H1 (cell line): ENCODE measurements at regions not wholly inside any gene's neighbourhood (a gene's known extent, or its start where the extent isn't known, plus 50 kb on each side); places are given as distances from the start of the nearest gene placed in this dataset.

Experiments
- CTCF ChIA-PET: fragments of 300-600 bp; sonication (Branson Sonifier 250); formaldehyde crosslinking; loops from one replicate; lab custom pipeline; 2021; ENCODE audit not compliant: partially characterized antibody; lab: Charles Lee
- POLR2A ChIA-PET: fragments of 300-600 bp; sonication (Branson Sonifier 250); formaldehyde crosslinking; loops from one replicate; lab custom pipeline; 2021; ENCODE audit warnings: inconsistent platforms; ENCODE audit not compliant: partially characterized antibody; lab: Charles Lee
- DNase-seq, 2 experiments: peaks; one replicate each; pipeline versions ENCODE4 v3.0.0 to v3.0.0-alpha.2; 2010 to 2022; ENCODE audit warnings: low spot score in 2 of 2, low read depth in 1 of 2, mixed read lengths in 1 of 2
- FAIRE-seq: peaks from 2 replicates; lab custom pipeline; 2011; peaks lifted over from hg19 to GRCh38; lab: Jason Lieb, UNC
- H2AFZ ChIP-seq: 2 replicates; pipeline ENCODE4 v1.8.1; 2012; ENCODE audit warnings: low read length, inconsistent platforms
- H2AK5ac ChIP-seq: 2 replicates; pipeline ENCODE4 v1.6.1; 2013; ENCODE audit warnings: low read depth, low read length
- H2BK120ac ChIP-seq: replicated peaks from 2 replicates; pipeline ENCODE3; 2013; ENCODE audit warnings: low read depth, low read length, inconsistent platforms
- H2BK12ac ChIP-seq: 2 replicates; pipeline ENCODE4 v1.6.1; 2013; ENCODE audit warnings: low read depth, low read length
- H2BK15ac ChIP-seq: 2 replicates; pipeline ENCODE4 v1.6.1; 2013; ENCODE audit warnings: low read length
- H2BK20ac ChIP-seq: 2 replicates; pipeline ENCODE4 v1.6.1; 2013; ENCODE audit warnings: low read length
- H2BK5ac ChIP-seq: 2 replicates; pipeline ENCODE4 v1.6.1; 2013; ENCODE audit warnings: low read depth, low read length
- H3K14ac ChIP-seq: 2 replicates; pipeline ENCODE4 v1.6.1; 2013; ENCODE audit warnings: inconsistent platforms; ENCODE audit not compliant: insufficient read length
- H3K18ac ChIP-seq: 2 replicates; pipeline ENCODE4 v1.6.1; 2013; ENCODE audit warnings: low read length; ENCODE audit errors: extremely low read depth
- H3K23ac ChIP-seq: 2 replicates; pipeline ENCODE4 v1.6.1; 2013; ENCODE audit warnings: inconsistent platforms; ENCODE audit not compliant: insufficient read length
- H3K23me2 ChIP-seq: 2 replicates; pipeline ENCODE4 v1.6.1; 2013; ENCODE audit warnings: low read depth, low read length
- H3K27ac ChIP-seq: 2 replicates; pipeline ENCODE4 v1.6.1; 2011; ENCODE audit warnings: low read depth, low read length, inconsistent platforms
- H3K27me3 ChIP-seq, 4 experiments: replicated peaks in 1 of 4; 1 replicate in 1 of 4; 2 replicates in 3 of 4; pipeline versions ENCODE4 v1.6.1 to v1.8.1; 2011 to 2013; ENCODE audit warnings: low read length in 3 of 4, mild to moderate bottlenecking in 3 of 4, inconsistent platforms in 2 of 4, mixed read lengths in 2 of 4, moderate library complexity in 1 of 4; ENCODE audit not compliant: control insufficient read depth in 3 of 4, insufficient read depth in 3 of 4; ENCODE audit errors: extremely low read depth in 1 of 4
- H3K36me3 ChIP-seq, 4 experiments: 2 replicates each; pipeline versions ENCODE4 v1.6.1 to v1.8.1; 2011 to 2013; ENCODE audit warnings: mild to moderate bottlenecking in 4 of 4, low read length in 3 of 4, moderate library complexity in 2 of 4, control low read depth in 1 of 4, inconsistent platforms in 1 of 4; ENCODE audit not compliant: insufficient read depth in 4 of 4, control insufficient read depth in 2 of 4
- H3K4ac ChIP-seq: replicated peaks from 2 replicates; pipeline ENCODE3; 2013; ENCODE audit warnings: low read length, low read depth, mixed read lengths, inconsistent platforms; ENCODE audit not compliant: insufficient read length
- H3K4me1 ChIP-seq, 4 experiments: replicated peaks in 1 of 4; 1 replicate in 1 of 4; 2 replicates in 3 of 4; pipeline versions ENCODE4 v1.6.1 to v1.8.1; 2011 to 2013; ENCODE audit warnings: low read length in 3 of 4, inconsistent platforms in 2 of 4, mixed read lengths in 1 of 4; ENCODE audit not compliant: insufficient read depth in 4 of 4, control insufficient read depth in 3 of 4
- H3K4me2 ChIP-seq, 2 experiments: 2 replicates each; pipeline versions ENCODE4 v1.6.1 to v1.8.1; 2011 to 2013; ENCODE audit warnings: low read depth in 2 of 2, low read length in 2 of 2, control low read depth in 1 of 2, inconsistent platforms in 1 of 2, mild to moderate bottlenecking in 1 of 2; ENCODE audit not compliant: insufficient read depth in 1 of 2
- H3K4me3 ChIP-seq, 4 experiments: fragments of 200-600, 300-600 bp in 1 of 4; sonication (generic), shearing (Covaris generic), sonication (Bioruptor Twin) in 1 of 4; 2 replicates each; pipeline versions ENCODE4 v1.5.1 to v1.8.1; 2011 to 2016; ENCODE audit warnings: low read length in 4 of 4, low read depth in 3 of 4, control low read depth in 2 of 4, inconsistent platforms in 2 of 4, mild to moderate bottlenecking in 2 of 4, mixed read lengths in 1 of 4, moderate library complexity in 1 of 4; ENCODE audit not compliant: insufficient read depth in 2 of 4; ENCODE audit errors: extremely low read depth in 1 of 4
- H3K56ac ChIP-seq: replicated peaks from 2 replicates; pipeline ENCODE3; 2013; ENCODE audit warnings: low read depth, mild to moderate bottlenecking, mixed read lengths, low read length, inconsistent platforms; ENCODE audit not compliant: insufficient read length
- H3K79me1 ChIP-seq: 2 replicates; pipeline ENCODE4 v1.6.1; 2013; ENCODE audit warnings: low read depth, low read length, control low read depth
- H3K79me2 ChIP-seq, 2 experiments: 2 replicates each; pipeline versions ENCODE4 v1.6.1 to v1.8.1; 2012 to 2013; ENCODE audit warnings: low read length in 2 of 2, mild to moderate bottlenecking in 2 of 2, inconsistent platforms in 1 of 2; ENCODE audit not compliant: insufficient read depth in 2 of 2, control insufficient read depth in 1 of 2
- H3K9ac ChIP-seq, 4 experiments: replicated peaks in 1 of 4; 1 replicate in 1 of 4; 2 replicates in 3 of 4; pipeline versions ENCODE4 v1.6.1 to v1.8.1; 2011 to 2013; ENCODE audit warnings: low read depth in 3 of 4, low read length in 3 of 4, control low read depth in 2 of 4, mild to moderate bottlenecking in 2 of 4, moderate library complexity in 2 of 4, inconsistent platforms in 1 of 4; ENCODE audit errors: extremely low read depth in 1 of 4
- H3K9me3 ChIP-seq, 2 experiments: 2 replicates each; pipeline versions ENCODE4 v1.6.1 to v1.8.1; 2012 to 2013; ENCODE audit warnings: mild to moderate bottlenecking in 2 of 2, moderate library complexity in 2 of 2, control low read depth in 1 of 2, inconsistent platforms in 1 of 2, low read depth in 1 of 2, low read length in 1 of 2, mixed read lengths in 1 of 2; ENCODE audit not compliant: insufficient read depth in 2 of 2
- H4K20me1 ChIP-seq, 2 experiments: replicated peaks in 1 of 2; 2 replicates each; pipeline versions ENCODE3 to v1.8.1; 2011 to 2013; ENCODE audit warnings: inconsistent platforms in 2 of 2, low read length in 2 of 2, mild to moderate bottlenecking in 1 of 2; ENCODE audit not compliant: insufficient read depth in 2 of 2, control insufficient read depth in 1 of 2
- H4K5ac ChIP-seq: 2 replicates; pipeline ENCODE4 v1.6.1; 2013; ENCODE audit warnings: low read length, low read depth, mixed read lengths, inconsistent platforms; ENCODE audit not compliant: insufficient read length
- H4K8ac ChIP-seq: 2 replicates; pipeline ENCODE4 v1.8.0; 2013; ENCODE audit warnings: mild to moderate bottlenecking, moderate library complexity, low read length, inconsistent platforms; ENCODE audit not compliant: insufficient read depth; ENCODE audit errors: extremely low read depth
- H4K91ac ChIP-seq: replicated peaks from 2 replicates; pipeline ENCODE3; 2013; ENCODE audit warnings: low read length, mixed read lengths, inconsistent platforms; ENCODE audit not compliant: insufficient read length
- BCL11A ChIP-seq, 2 experiments: IDR thresholded peaks; one replicate each; pipeline ENCODE4 v1.6.1; 2011; ENCODE audit warnings: low read depth in 2 of 2, low read length in 2 of 2, mild to moderate bottlenecking in 2 of 2
- CHD2 ChIP-seq: IDR thresholded peaks from 2 replicates; pipeline ENCODE4 v1.6.1; 2012; ENCODE audit warnings: low read length, improper control_type of control experiment
- EZH2 ChIP-seq: fragments of 200-600 bp; sonication (generic); IDR thresholded peaks from 2 replicates; pipeline ENCODE4 v1.7.1; 2012; ENCODE audit warnings: low read depth, mild to moderate bottlenecking, moderate library complexity, low read length, inconsistent platforms; ENCODE audit not compliant: severe bottlenecking
- NANOG ChIP-seq: IDR thresholded peaks from 2 replicates; pipeline ENCODE4 v1.6.1; 2011; ENCODE audit warnings: low read length, low read depth, mild to moderate bottlenecking, inconsistent platforms; ENCODE audit not compliant: insufficient read depth, poor library complexity, severe bottlenecking
- POLR2AphosphoS5 ChIP-seq: IDR thresholded peaks from 2 replicates; pipeline ENCODE4 v1.6.1; 2011; ENCODE audit warnings: low read depth, low read length
- SIRT6 ChIP-seq: IDR thresholded peaks from one replicate; pipeline ENCODE4 v1.7.1; 2012; ENCODE audit warnings: low read length, inconsistent platforms
- SIX5 ChIP-seq: IDR thresholded peaks from 2 replicates; pipeline ENCODE4 v1.6.1; 2011; ENCODE audit warnings: mild to moderate bottlenecking, low read depth, low read length
- TCF12 ChIP-seq: IDR thresholded peaks from 2 replicates; pipeline ENCODE4 v1.6.1; 2011; ENCODE audit warnings: low read depth, mild to moderate bottlenecking, low read length
- USF2 ChIP-seq: IDR thresholded peaks from 2 replicates; pipeline ENCODE4 v1.6.1; 2011; ENCODE audit warnings: low read length, improper control_type of control experiment
- YY1 ChIP-seq: IDR thresholded peaks from 2 replicates; pipeline ENCODE4 v1.6.1; 2011; ENCODE audit warnings: low read depth, mild to moderate bottlenecking, low read length
- ZNF274 ChIP-seq: IDR thresholded peaks from 2 replicates; pipeline ENCODE4 v1.7.0; 2012; ENCODE audit warnings: low read length, borderline replicate concordance; ENCODE audit errors: extremely low read depth
- WGBS, 2 experiments: shearing (Covaris generic) in 1 of 2; methylation state at CpG; one replicate each; pipeline versions ENCODE4 v1.1.6 to v1.1.7; 2013 to 2015; ENCODE audit warnings: low lambda C conversion rate in 2 of 2, mixed read lengths in 2 of 2, inconsistent platforms in 1 of 2, low coverage in 1 of 2, missing lambda C conversion rate in 1 of 2; ENCODE audit not compliant: insufficient replicate concordance in 2 of 2, insufficient coverage in 1 of 2, insufficient read length in 1 of 2; ENCODE audit errors: extremely low coverage in 1 of 2, missing lambda C conversion rate in 1 of 2; 5-methylcytosine and 5-hydroxymethylcytosine counted together

DNA sequence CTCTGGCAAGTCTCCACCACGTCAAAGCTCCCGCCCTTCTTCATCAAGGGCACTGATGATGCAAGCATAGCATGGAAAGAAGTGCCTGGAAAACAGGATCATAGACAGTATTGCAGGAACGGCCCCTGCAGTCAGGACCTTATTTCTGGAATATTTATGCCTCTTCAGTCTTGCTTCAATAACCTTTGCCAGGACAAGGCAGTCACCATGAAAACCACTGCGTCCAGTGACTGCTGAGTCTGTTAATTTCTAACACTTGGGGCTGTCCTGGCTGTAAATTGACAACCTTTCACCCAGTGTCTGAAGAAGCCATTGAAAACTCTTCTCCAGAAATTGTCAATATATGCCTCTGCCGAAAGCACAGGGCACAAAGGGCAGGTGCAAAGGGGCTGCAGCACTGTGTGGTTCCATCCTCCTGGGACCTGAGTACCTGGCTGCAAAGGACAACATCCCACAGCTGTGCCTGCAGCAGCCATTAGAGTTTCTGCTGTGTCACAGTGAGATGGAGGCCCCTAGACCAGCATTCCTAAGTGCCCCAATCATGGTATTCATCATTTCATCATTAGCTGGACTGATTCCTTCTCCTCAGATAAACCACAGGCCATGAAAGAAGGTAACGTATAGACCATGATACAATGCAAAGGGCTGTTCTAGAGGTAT, 819.6 kb downstream of the RNF144A start:
- TF ChIP-seq TCF12 = no peak
- TF ChIP-seq SIRT6 = no peak
- TF ChIP-seq SIX5 = no peak
- no peak for TF ChIP-seq USF2
- TF ChIP-seq NANOG = no peak
- TF ChIP-seq YY1 = no peak
- TF ChIP-seq ZNF274 = no peak
- no peak for TF ChIP-seq POLR2AphosphoS5
- TF ChIP-seq EZH2 = no peak
- TF ChIP-seq BCL11A (IDR thresholded peaks at IDR 0.05; ENCODE audit: low read depth in 2 of 2, low read length in 2 of 2) = no peak
- TF ChIP-seq CHD2 = no peak
- no peak overlapping the region for H2AFZ ChIP-seq
- CTCF ChIA-PET = no interaction called here

More for the DNA sequence above, 819.6 kb downstream of the RNF144A start:
- H4K5ac ChIP-seq = no peak overlapping the region
- no peaks in the 10 kb centered on the region for H3K79me1 ChIP-seq
- H2BK15ac ChIP-seq = no peak overlapping the region
- WGBS, 2 experiments = 49% methylated on average over 5 of the region's 6 CpGs; no CpG with 5 or more reads in 1 of the 2 experiments
- H3K9ac ChIP-seq = no peak overlapping the region
- no peak overlapping the region for H3K4me2 ChIP-seq
- H3K18ac ChIP-seq = no peak overlapping the region
- no peak overlapping the region for H3K14ac ChIP-seq
- H3K27ac ChIP-seq = no peak overlapping the region
- no peak overlapping the region for H2BK20ac ChIP-seq
- no peaks in the 10 kb centered on the region for H3K27me3 ChIP-seq
- no peak overlapping the region for H3K4me3 ChIP-seq
- H2BK12ac ChIP-seq = no peak overlapping the region
- no peaks in the 10 kb centered on the region for H3K79me2 ChIP-seq
- H3K56ac ChIP-seq = no peak overlapping the region
- H3K9me3 ChIP-seq = 0 out of 4 replicates have a peak, but pooled peaks cover 0 to 3% of the 10 kb centered on the region in 2 experiments
- H3K23ac ChIP-seq = no peak overlapping the region
- no peak overlapping the region for H3K4ac ChIP-seq
- POLR2A ChIA-PET = no interaction called here
- no peak overlapping the region for H2BK5ac ChIP-seq
- no peak for FAIRE-seq
- no peak overlapping the region for H4K8ac ChIP-seq
- H3K23me2 ChIP-seq = no peaks in the 10 kb centered on the region
- H4K91ac ChIP-seq = no peak overlapping the region
- H2AK5ac ChIP-seq = no peak overlapping the region
- peaks cover 0 to 3% (median 1%) of the 10 kb centered on the region in 4 experiments; a peak in 1 of 7 replicates for H3K4me1 ChIP-seq
- no peak overlapping the region for H2BK120ac ChIP-seq
- DNase-seq = no peak
- no peaks in the 10 kb centered on the region for H4K20me1 ChIP-seq
- H3K36me3 ChIP-seq = no peaks in the 10 kb centered on the region
